Panc1 (cell line): ENCODE measurements at regions not wholly inside any gene's neighbourhood (a gene's known extent, or its start where the extent isn't known, plus 50 kb on each side); places are given as distances from the start of the nearest gene placed in this dataset.

ENCODE experiments used
- POLR2AphosphoS5 ChIP-seq: IDR thresholded peaks from 2 replicates; pipeline ENCODE4 v1.6.1; 2012; ENCODE audit warnings: mild to moderate bottlenecking, low read depth, low read length, moderate library complexity
- TCF7L2 ChIP-seq: IDR thresholded peaks from 2 replicates; pipeline ENCODE4 v1.6.1; 2011; ENCODE audit warnings: mild to moderate bottlenecking, low read depth, low read length, inconsistent platforms
- TF ChIP-seq, protein P1 (sequence below): fragments of 450-650 bp; IDR thresholded peaks from 2 replicates; pipeline ENCODE4 v1.5.1; 2017; ENCODE audit warnings: mild to moderate bottlenecking

- TF ChIP-seq, protein P1, sequence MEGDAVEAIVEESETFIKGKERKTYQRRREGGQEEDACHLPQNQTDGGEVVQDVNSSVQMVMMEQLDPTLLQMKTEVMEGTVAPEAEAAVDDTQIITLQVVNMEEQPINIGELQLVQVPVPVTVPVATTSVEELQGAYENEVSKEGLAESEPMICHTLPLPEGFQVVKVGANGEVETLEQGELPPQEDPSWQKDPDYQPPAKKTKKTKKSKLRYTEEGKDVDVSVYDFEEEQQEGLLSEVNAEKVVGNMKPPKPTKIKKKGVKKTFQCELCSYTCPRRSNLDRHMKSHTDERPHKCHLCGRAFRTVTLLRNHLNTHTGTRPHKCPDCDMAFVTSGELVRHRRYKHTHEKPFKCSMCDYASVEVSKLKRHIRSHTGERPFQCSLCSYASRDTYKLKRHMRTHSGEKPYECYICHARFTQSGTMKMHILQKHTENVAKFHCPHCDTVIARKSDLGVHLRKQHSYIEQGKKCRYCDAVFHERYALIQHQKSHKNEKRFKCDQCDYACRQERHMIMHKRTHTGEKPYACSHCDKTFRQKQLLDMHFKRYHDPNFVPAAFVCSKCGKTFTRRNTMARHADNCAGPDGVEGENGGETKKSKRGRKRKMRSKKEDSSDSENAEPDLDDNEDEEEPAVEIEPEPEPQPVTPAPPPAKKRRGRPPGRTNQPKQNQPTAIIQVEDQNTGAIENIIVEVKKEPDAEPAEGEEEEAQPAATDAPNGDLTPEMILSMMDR, result no peak
- TF ChIP-seq POLR2AphosphoS5 (no peak), TCF7L2 (no peak)
These were observed 353.0 kb upstream of the EEF2KMT start for GRCh38 chr16:5450409-5451104.
